ENCODE measurements at regions not wholly inside any gene's neighbourhood (a gene's known extent, or its start where the extent isn't known, plus 50 kb on each side); places are given as distances from the start of the nearest gene placed in this dataset.

DNA sequence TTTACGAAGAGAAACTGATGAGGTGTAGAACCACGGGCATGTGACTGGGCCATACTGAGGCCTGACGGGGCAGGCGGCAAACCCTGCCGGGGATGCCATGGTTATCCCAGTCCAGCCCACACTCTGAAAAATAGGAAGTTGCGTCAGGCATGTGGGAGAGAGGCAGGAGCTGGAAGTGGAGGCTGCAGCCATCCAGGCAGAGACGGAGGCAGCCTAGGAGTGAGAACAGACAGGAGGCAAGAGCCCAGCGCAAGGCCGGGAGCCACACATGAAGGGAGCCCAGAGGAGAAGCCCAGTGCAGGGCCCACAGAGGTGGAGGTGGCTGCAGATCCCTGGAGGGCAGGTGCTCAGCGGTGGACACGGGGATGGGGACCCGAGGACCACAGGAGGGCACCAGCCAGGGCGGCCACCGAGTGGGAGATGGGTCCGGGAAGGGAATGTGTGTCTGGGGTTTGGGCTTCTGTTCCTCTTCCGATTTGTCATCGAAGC, 175.2 kb upstream of the PPP2R2D start:
- H4K20me1 ChIP-seq (ENCODE audit: insufficient read depth, poor library complexity, severe bottlenecking): no peaks in the 10 kb centered on the region
- H3K4me1 ChIP-seq (ENCODE audit: insufficient read depth): peaks cover 10% of the 10 kb centered on the region
- H3K36me3 ChIP-seq (replicated peaks; ENCODE audit: insufficient read depth, low read depth): no peaks in the 10 kb centered on the region
- H3K4me2 ChIP-seq: no peak overlapping the region
- no peaks in the 10 kb centered on the region for H3K27me3 ChIP-seq
- TF ChIP-seq, protein P1, sequence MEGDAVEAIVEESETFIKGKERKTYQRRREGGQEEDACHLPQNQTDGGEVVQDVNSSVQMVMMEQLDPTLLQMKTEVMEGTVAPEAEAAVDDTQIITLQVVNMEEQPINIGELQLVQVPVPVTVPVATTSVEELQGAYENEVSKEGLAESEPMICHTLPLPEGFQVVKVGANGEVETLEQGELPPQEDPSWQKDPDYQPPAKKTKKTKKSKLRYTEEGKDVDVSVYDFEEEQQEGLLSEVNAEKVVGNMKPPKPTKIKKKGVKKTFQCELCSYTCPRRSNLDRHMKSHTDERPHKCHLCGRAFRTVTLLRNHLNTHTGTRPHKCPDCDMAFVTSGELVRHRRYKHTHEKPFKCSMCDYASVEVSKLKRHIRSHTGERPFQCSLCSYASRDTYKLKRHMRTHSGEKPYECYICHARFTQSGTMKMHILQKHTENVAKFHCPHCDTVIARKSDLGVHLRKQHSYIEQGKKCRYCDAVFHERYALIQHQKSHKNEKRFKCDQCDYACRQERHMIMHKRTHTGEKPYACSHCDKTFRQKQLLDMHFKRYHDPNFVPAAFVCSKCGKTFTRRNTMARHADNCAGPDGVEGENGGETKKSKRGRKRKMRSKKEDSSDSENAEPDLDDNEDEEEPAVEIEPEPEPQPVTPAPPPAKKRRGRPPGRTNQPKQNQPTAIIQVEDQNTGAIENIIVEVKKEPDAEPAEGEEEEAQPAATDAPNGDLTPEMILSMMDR (IDR thresholded peaks at IDR 0.05; ENCODE audit: poor library complexity): no peak
- TF ChIP-seq EZH2 (IDR thresholded peaks at IDR 0.05; ENCODE audit: borderline replicate concordance) (no peak), EZH2phosphoT487 (IDR thresholded peaks at IDR 0.05; ENCODE audit: low read depth, severe bottlenecking, unreplicated experiment) (no peak)
- no peak overlapping the region for H2AFZ ChIP-seq
- no peak overlapping the region for H3K4me3 ChIP-seq
- no peak for DNase-seq (ENCODE audit: low spot score)
- no peaks in the 10 kb centered on the region for H3K9me2 ChIP-seq (replicated peaks; ENCODE audit: insufficient read depth)
- H3K9me3 ChIP-seq (ENCODE audit: low read depth): no peaks in the 10 kb centered on the region
- no peak overlapping the region for H3K27ac ChIP-seq
- H3K79me2 ChIP-seq: no peaks in the 10 kb centered on the region
- WGBS (ENCODE audit: low lambda C conversion rate, missing lambda C conversion rate): 92% methylated on average over 17 of the region's 17 CpGs

DNA sequence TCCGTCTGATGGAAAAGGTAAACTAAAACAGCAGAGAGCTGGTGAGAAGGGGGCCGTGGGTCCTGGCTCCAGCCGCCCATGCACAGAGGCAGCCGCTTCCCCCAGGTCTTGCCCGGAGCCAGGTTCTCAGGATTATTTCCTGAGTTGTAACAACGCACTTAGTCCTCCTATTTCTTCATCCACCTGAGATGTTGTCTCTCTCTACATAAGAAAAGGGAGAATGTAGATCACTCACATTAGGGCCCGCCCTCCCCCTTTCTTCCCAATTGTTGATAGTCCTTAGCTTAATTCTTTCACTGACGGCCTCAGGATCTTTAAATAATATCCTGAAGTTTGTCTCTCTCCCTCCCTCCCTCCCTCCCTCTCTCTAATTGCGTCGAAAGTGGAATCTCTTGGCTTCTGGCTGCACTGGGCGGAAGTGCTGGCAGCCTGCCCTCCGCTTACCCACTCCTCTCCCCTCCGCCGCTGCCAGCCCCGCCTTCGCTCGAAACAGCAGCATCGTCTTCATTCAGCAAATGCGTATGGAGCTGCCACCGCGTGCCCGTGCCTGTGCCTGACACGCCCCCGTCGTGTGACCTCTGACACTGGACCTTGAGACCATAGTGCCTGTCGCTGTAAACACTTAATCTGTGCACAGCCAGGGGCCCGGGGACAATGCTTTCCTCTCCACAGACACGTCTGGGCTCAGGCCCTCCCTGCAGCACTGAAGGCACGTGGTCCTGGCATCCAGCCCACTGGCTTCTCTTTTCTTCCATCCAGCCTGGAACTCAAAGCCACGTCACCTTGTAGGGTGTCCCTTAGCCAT, 174.5 kb upstream of the PPP2R2D start:
- no peak overlapping the region for H3K4me3 ChIP-seq
- 38% methylated on average over 30 of the region's 30 CpGs for WGBS (ENCODE audit: low lambda C conversion rate, missing lambda C conversion rate)
- H3K36me3 ChIP-seq (replicated peaks; ENCODE audit: insufficient read depth, low read depth): no peaks in the 10 kb centered on the region
- TF ChIP-seq, protein P1 (IDR thresholded peaks at IDR 0.05; ENCODE audit: poor library complexity): no peak
- no peak for TF ChIP-seq EZH2phosphoT487 (IDR thresholded peaks at IDR 0.05; ENCODE audit: low read depth, severe bottlenecking, unreplicated experiment)
- TF ChIP-seq EZH2 (IDR thresholded peaks at IDR 0.05; ENCODE audit: borderline replicate concordance): no peak
- H3K9me3 ChIP-seq (ENCODE audit: low read depth): no peaks in the 10 kb centered on the region
- no peaks in the 10 kb centered on the region for H3K79me2 ChIP-seq
- H2AFZ ChIP-seq: no peak overlapping the region
- H3K27me3 ChIP-seq: no peaks in the 10 kb centered on the region
- peak; percentile 67 for DNase-seq (ENCODE audit: low spot score)
- H3K9me2 ChIP-seq (replicated peaks; ENCODE audit: insufficient read depth): no peaks in the 10 kb centered on the region
- H3K4me2 ChIP-seq: peak overlapping the region; percentile 69
- no peak overlapping the region for H3K27ac ChIP-seq
- H3K4me1 ChIP-seq (ENCODE audit: insufficient read depth): peaks cover 10% of the 10 kb centered on the region
- H4K20me1 ChIP-seq (ENCODE audit: insufficient read depth, poor library complexity, severe bottlenecking): no peaks in the 10 kb centered on the region

DNA sequence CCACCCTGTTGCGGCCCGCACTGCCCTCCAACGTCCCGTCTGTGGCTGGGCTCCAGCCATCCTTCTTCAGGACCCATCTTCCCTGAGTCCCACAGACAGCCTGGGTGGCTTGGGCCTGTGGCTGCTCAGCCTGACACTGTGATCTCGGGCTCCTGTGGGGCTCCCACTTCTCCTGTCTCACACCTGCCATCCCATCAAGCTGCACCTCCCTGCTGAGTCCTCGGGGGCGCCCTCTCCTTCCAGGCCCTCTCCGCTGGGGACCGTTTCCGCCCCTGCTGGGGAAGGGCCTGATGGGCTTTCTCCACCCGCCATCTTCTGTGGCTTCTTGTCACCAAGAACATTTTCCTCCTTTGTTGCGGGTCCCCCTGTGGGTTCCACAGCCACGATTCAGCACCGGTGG, 173.8 kb upstream of the PPP2R2D start:
- H2AFZ ChIP-seq: no peak overlapping the region
- TF ChIP-seq, protein P1 (IDR thresholded peaks at IDR 0.05; ENCODE audit: poor library complexity): no peak
- no peak for TF ChIP-seq EZH2 (IDR thresholded peaks at IDR 0.05; ENCODE audit: borderline replicate concordance)
- TF ChIP-seq EZH2phosphoT487 (IDR thresholded peaks at IDR 0.05; ENCODE audit: low read depth, severe bottlenecking, unreplicated experiment): no peak
- H3K9me2 ChIP-seq (replicated peaks; ENCODE audit: insufficient read depth): no peaks in the 10 kb centered on the region
- 91% methylated on average over 14 of the region's 14 CpGs for WGBS (ENCODE audit: low lambda C conversion rate, missing lambda C conversion rate)
- no peak overlapping the region for H3K4me2 ChIP-seq
- no peaks in the 10 kb centered on the region for H3K79me2 ChIP-seq
- H3K9me3 ChIP-seq (ENCODE audit: low read depth): no peaks in the 10 kb centered on the region
- H4K20me1 ChIP-seq (ENCODE audit: insufficient read depth, poor library complexity, severe bottlenecking): no peaks in the 10 kb centered on the region
- peaks cover 10% of the 10 kb centered on the region for H3K4me1 ChIP-seq (ENCODE audit: insufficient read depth)
- no peak overlapping the region for H3K27ac ChIP-seq
- no peaks in the 10 kb centered on the region for H3K36me3 ChIP-seq (replicated peaks; ENCODE audit: insufficient read depth, low read depth)
- no peak overlapping the region for H3K4me3 ChIP-seq
- no peaks in the 10 kb centered on the region for H3K27me3 ChIP-seq
- no peak for DNase-seq (ENCODE audit: low spot score)
